HEK293 (cell line): ENCODE measurements at regions not wholly inside any gene's neighbourhood (a gene's known extent, or its start where the extent isn't known, plus 50 kb on each side); places are given as distances from the start of the nearest gene placed in this dataset.

Source experiments
- CTCF ChIA-PET: fragments of 350-600 bp; formaldehyde crosslinking; extraction: SDS; loops from one replicate; lab custom pipeline; 2021; ENCODE audit warnings: antibody characterized with exemption; lab: Yijun Ruan, JAX
- POLR2A ChIA-PET: fragments of 300-600 bp; formaldehyde crosslinking; extraction: SDS; loops from one replicate; lab custom pipeline; 2020; ENCODE audit warnings: antibody characterized with exemption, inconsistent platforms; lab: Yijun Ruan, JAX
- H3K27ac ChIP-seq: fragments of 200-500 bp; sonication (Bioruptor generic); 2 replicates; pipeline ENCODE4 v1.5.1; 2014; ENCODE audit warnings: low read depth, low read length, control low read depth, inconsistent platforms; ENCODE audit errors: extremely low read depth
- H3K36me3 ChIP-seq, 2 experiments: fragments of 200-500 bp in 1 of 2; sonication (Bioruptor generic) in 1 of 2; 1 replicate in 1 of 2; 2 replicates in 1 of 2; pipeline ENCODE4 v1.5.1; 2014 to 2017; ENCODE audit warnings: inconsistent platforms in 2 of 2, low read length in 2 of 2; ENCODE audit not compliant: control insufficient read depth in 2 of 2, insufficient read depth in 1 of 2
- H3K4me1 ChIP-seq: fragments of 200-500 bp; sonication (Bioruptor generic); 2 replicates; pipeline ENCODE4 v1.5.1; 2014; ENCODE audit warnings: mild to moderate bottlenecking, low read length, inconsistent platforms; ENCODE audit not compliant: control insufficient read depth, insufficient read depth
- H3K4me3 ChIP-seq: 2 replicates; pipeline ENCODE4 v1.5.1; 2011; ENCODE audit warnings: low read depth, mild to moderate bottlenecking, control low read depth, low read length, moderate library complexity
- H3K9me3 ChIP-seq: fragments of 200-500 bp; sonication (Bioruptor generic); 2 replicates; pipeline ENCODE4 v1.5.1; 2014; ENCODE audit warnings: low read depth, low read length, inconsistent platforms; ENCODE audit not compliant: control insufficient read depth, insufficient read depth
- PRDM6 ChIP-seq: fragments of 450-650 bp; formaldehyde crosslinking; IDR thresholded peaks from 2 replicates; pipeline ENCODE4 v1.5.1; 2017; ENCODE audit warnings: missing biosample characterization, missing genetic modification characterization
- SP7 ChIP-seq: fragments of 450-650 bp; formaldehyde crosslinking; IDR thresholded peaks from 2 replicates; pipeline ENCODE4 v1.5.1; 2016; ENCODE audit warnings: missing biosample characterization, missing genetic modification characterization
- ZNF175 ChIP-seq: fragments of 450-650 bp; formaldehyde crosslinking; IDR thresholded peaks from 2 replicates; pipeline ENCODE4 v1.5.1; 2016; ENCODE audit warnings: missing biosample characterization, missing genetic modification characterization
- ZNF19 ChIP-seq: fragments of 450-650 bp; formaldehyde crosslinking; IDR thresholded peaks from 2 replicates; pipeline ENCODE4; 2016; ENCODE audit warnings: missing biosample characterization, missing genetic modification characterization, low read depth
- ZNF202 ChIP-seq: fragments of 450-650 bp; formaldehyde crosslinking; IDR thresholded peaks from 2 replicates; pipeline ENCODE4 v1.5.1; 2016; ENCODE audit warnings: missing biosample characterization, missing genetic modification characterization, borderline replicate concordance
- ZNF248 ChIP-seq: fragments of 450-650 bp; formaldehyde crosslinking; IDR thresholded peaks from 2 replicates; pipeline ENCODE4 v1.5.1; 2017; ENCODE audit warnings: missing biosample characterization, missing genetic modification characterization
- ZNF362 ChIP-seq: fragments of 450-650 bp; formaldehyde crosslinking; IDR thresholded peaks from 2 replicates; pipeline ENCODE4 v1.5.1; 2016; ENCODE audit warnings: missing biosample characterization, missing genetic modification characterization
- ZNF37A ChIP-seq: fragments of 450-650 bp; IDR thresholded peaks from 2 replicates; pipeline ENCODE4 v1.5.1; 2018; ENCODE audit warnings: missing biosample characterization, missing genetic modification characterization
- ZNF521 ChIP-seq: fragments of 450-650 bp; formaldehyde crosslinking; IDR thresholded peaks from 2 replicates; pipeline ENCODE4 v1.5.1; 2017; ENCODE audit warnings: missing biosample characterization, mild to moderate bottlenecking, missing genetic modification characterization
- ZNF529 ChIP-seq: fragments of 450-650 bp; formaldehyde crosslinking; IDR thresholded peaks from 2 replicates; pipeline ENCODE4 v1.5.1; 2017; ENCODE audit warnings: missing genetic modification characterization, missing biosample characterization; ENCODE audit not compliant: insufficient replicate concordance
- ZNF548 ChIP-seq: fragments of 450-650 bp; formaldehyde crosslinking; IDR thresholded peaks from 2 replicates; pipeline ENCODE4 v1.5.1; 2016; ENCODE audit warnings: missing biosample characterization, missing genetic modification characterization
- ZNF777 ChIP-seq: fragments of 450-650 bp; formaldehyde crosslinking; IDR thresholded peaks from 2 replicates; pipeline ENCODE4 v1.5.1; 2017; ENCODE audit warnings: missing biosample characterization, missing genetic modification characterization, borderline replicate concordance
- TF ChIP-seq, protein P1 (sequence below): fragments of 450-650 bp; formaldehyde crosslinking; IDR thresholded peaks from 2 replicates; pipeline ENCODE4 v1.5.1; 2016; ENCODE audit warnings: missing biosample characterization, missing genetic modification characterization
- TF ChIP-seq, protein P2 (sequence below): fragments of 450-650 bp; formaldehyde crosslinking; IDR thresholded peaks from 2 replicates; pipeline ENCODE4 v1.5.1; 2016; ENCODE audit warnings: missing biosample characterization, missing genetic modification characterization, low read depth

DNA sequence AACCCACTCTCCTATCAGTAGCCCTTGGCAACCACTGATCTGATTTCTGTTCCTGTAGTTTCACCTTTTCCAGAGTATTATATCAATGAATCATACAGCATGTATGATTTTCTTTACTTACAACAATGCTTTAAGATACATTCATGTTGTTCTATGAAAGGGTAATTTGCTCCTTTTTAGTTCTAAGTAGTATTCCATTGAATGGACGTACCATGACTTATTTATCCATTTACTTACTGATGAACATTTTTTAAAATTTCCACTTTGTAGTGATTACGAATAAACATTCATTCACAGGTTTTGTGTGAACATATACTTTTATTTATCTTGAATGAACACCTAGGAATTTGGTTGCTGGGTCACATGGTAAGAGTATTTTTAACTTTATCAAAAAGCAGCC, 620.8 kb downstream of the HTR1A start (continued):
- TF ChIP-seq, protein P1, sequence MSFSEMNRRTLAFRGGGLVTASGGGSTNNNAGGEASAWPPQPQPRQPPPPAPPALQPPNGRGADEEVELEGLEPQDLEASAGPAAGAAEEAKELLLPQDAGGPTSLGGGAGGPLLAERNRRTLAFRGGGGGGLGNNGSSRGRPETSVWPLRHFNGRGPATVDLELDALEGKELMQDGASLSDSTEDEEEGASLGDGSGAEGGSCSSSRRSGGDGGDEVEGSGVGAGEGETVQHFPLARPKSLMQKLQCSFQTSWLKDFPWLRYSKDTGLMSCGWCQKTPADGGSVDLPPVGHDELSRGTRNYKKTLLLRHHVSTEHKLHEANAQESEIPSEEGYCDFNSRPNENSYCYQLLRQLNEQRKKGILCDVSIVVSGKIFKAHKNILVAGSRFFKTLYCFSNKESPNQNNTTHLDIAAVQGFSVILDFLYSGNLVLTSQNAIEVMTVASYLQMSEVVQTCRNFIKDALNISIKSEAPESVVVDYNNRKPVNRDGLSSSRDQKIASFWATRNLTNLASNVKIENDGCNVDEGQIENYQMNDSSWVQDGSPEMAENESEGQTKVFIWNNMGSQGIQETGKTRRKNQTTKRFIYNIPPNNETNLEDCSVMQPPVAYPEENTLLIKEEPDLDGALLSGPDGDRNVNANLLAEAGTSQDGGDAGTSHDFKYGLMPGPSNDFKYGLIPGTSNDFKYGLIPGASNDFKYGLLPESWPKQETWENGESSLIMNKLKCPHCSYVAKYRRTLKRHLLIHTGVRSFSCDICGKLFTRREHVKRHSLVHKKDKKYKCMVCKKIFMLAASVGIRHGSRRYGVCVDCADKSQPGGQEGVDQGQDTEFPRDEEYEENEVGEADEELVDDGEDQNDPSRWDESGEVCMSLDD, result no peak
- TF ChIP-seq ZNF777 (tag by site-specific recombination), result no peak
- TF ChIP-seq SP7 (tag by site-specific recombination), result no peak
- no peak for TF ChIP-seq PRDM6 (tag by site-specific recombination)

GRCh38 chr5:63323926-63324325, 638.3 kb downstream of the HTR1A start:
- no peaks in the 10 kb centered on the region for H3K4me1 ChIP-seq
- no peak overlapping the region for H3K4me3 ChIP-seq
- POLR2A ChIA-PET, result no interaction called here
- TF ChIP-seq ZNF521 (tag by site-specific recombination), result no peak
- TF ChIP-seq ZNF202 (tag by site-specific recombination), result no peak
- no peak for TF ChIP-seq ZNF19 (tag by site-specific recombination)
- no peak for TF ChIP-seq ZNF248 (tag by site-specific recombination)
- no peaks in the 10 kb centered on the region for H3K9me3 ChIP-seq
- no peaks in the 10 kb centered on the region for H3K36me3 ChIP-seq
- H3K27ac ChIP-seq, result no peak overlapping the region
- CTCF ChIA-PET, result no interaction called here

GRCh38 chr5:63314551-63314950, 647.7 kb downstream of the HTR1A start:
- no peaks in the 10 kb centered on the region for H3K36me3 ChIP-seq
- no peak overlapping the region for H3K4me3 ChIP-seq
- ChIA-PET CTCF (no interaction called here), POLR2A (no interaction called here)
- no peaks in the 10 kb centered on the region for H3K4me1 ChIP-seq
- no peaks in the 10 kb centered on the region for H3K9me3 ChIP-seq
- no peak for TF ChIP-seq ZNF548 (tag by site-specific recombination)
- TF ChIP-seq, protein P2, sequence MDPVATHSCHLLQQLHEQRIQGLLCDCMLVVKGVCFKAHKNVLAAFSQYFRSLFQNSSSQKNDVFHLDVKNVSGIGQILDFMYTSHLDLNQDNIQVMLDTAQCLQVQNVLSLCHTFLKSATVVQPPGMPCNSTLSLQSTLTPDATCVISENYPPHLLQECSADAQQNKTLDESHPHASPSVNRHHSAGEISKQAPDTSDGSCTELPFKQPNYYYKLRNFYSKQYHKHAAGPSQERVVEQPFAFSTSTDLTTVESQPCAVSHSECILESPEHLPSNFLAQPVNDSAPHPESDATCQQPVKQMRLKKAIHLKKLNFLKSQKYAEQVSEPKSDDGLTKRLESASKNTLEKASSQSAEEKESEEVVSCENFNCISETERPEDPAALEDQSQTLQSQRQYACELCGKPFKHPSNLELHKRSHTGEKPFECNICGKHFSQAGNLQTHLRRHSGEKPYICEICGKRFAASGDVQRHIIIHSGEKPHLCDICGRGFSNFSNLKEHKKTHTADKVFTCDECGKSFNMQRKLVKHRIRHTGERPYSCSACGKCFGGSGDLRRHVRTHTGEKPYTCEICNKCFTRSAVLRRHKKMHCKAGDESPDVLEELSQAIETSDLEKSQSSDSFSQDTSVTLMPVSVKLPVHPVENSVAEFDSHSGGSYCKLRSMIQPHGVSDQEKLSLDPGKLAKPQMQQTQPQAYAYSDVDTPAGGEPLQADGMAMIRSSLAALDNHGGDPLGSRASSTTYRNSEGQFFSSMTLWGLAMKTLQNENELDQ (tag by site-specific recombination), result no peak
- TF ChIP-seq ZNF529 (tag by site-specific recombination), result no peak
- TF ChIP-seq ZNF362 (tag by site-specific recombination), result no peak
- no peak for TF ChIP-seq ZNF37A
- TF ChIP-seq ZNF175 (tag by site-specific recombination), result no peak
- no peak overlapping the region for H3K27ac ChIP-seq
